HEK293 (cell line): ENCODE measurements at regions not wholly inside any gene's neighbourhood (a gene's known extent, or its start where the extent isn't known, plus 50 kb on each side); places are given as distances from the start of the nearest gene placed in this dataset.

Experiments used
- ZNF10 ChIP-seq: fragments of 450-650 bp; formaldehyde crosslinking; IDR thresholded peaks from 2 replicates; pipeline ENCODE4 v1.5.1; 2017; ENCODE audit warnings: missing biosample characterization, missing genetic modification characterization
- ZNF138 ChIP-seq: fragments of 450-650 bp; formaldehyde crosslinking; IDR thresholded peaks from 2 replicates; pipeline ENCODE4 v1.5.1; 2016; ENCODE audit warnings: missing biosample characterization, missing genetic modification characterization, borderline replicate concordance
- ZNF302 ChIP-seq: fragments of 450-650 bp; formaldehyde crosslinking; IDR thresholded peaks from 2 replicates; pipeline ENCODE4 v1.5.1; 2016; ENCODE audit warnings: missing biosample characterization, missing genetic modification characterization, low read depth
- ZNF335 ChIP-seq: fragments of 450-650 bp; formaldehyde crosslinking; conservative IDR thresholded peaks from 2 replicates; pipeline ENCODE4 v1.5.1; 2016; ENCODE audit warnings: missing biosample characterization, missing genetic modification characterization
- ZNF670 ChIP-seq: fragments of 450-650 bp; formaldehyde crosslinking; IDR thresholded peaks from 2 replicates; pipeline ENCODE4 v1.5.1; 2016; ENCODE audit warnings: missing biosample characterization, missing genetic modification characterization, low read depth
- ZNF747 ChIP-seq: fragments of 450-650 bp; formaldehyde crosslinking; IDR thresholded peaks from 2 replicates; pipeline ENCODE4 v1.5.1; 2016; ENCODE audit warnings: missing biosample characterization, missing genetic modification characterization
- TF ChIP-seq, protein P1 (sequence below): fragments of 450-650 bp; formaldehyde crosslinking; IDR thresholded peaks from 2 replicates; pipeline ENCODE4 v1.5.1; 2016; ENCODE audit warnings: missing biosample characterization, missing genetic modification characterization
- TF ChIP-seq, protein P2 (sequence below): fragments of 450-650 bp; formaldehyde crosslinking; IDR thresholded peaks from 2 replicates; pipeline ENCODE4 v1.5.1; 2017; ENCODE audit warnings: missing biosample characterization, missing genetic modification characterization

DNA sequence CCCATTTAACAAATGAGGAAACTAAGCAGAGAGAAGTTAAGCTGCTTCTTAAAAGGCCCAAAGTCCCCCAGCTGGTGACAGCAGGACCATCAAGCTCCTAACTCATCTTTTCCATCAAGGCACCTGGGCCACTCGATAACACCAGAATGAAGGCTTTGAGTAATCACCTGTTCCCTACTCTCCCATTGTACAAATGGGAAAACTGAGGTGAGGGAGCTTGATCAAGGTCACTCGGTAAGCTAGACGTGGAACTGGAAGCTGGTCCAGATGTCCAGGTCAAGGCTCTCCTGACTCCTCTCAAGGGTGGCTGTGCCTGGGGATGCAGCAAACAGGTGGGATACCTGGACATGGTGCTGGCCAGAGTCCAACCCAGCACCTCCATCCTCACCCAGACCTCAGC, 90.6 kb upstream of the SHB start:
- TF ChIP-seq, protein P1, sequence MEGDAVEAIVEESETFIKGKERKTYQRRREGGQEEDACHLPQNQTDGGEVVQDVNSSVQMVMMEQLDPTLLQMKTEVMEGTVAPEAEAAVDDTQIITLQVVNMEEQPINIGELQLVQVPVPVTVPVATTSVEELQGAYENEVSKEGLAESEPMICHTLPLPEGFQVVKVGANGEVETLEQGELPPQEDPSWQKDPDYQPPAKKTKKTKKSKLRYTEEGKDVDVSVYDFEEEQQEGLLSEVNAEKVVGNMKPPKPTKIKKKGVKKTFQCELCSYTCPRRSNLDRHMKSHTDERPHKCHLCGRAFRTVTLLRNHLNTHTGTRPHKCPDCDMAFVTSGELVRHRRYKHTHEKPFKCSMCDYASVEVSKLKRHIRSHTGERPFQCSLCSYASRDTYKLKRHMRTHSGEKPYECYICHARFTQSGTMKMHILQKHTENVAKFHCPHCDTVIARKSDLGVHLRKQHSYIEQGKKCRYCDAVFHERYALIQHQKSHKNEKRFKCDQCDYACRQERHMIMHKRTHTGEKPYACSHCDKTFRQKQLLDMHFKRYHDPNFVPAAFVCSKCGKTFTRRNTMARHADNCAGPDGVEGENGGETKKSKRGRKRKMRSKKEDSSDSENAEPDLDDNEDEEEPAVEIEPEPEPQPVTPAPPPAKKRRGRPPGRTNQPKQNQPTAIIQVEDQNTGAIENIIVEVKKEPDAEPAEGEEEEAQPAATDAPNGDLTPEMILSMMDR (tag by site-specific recombination) = no peak
- TF ChIP-seq, protein P2, sequence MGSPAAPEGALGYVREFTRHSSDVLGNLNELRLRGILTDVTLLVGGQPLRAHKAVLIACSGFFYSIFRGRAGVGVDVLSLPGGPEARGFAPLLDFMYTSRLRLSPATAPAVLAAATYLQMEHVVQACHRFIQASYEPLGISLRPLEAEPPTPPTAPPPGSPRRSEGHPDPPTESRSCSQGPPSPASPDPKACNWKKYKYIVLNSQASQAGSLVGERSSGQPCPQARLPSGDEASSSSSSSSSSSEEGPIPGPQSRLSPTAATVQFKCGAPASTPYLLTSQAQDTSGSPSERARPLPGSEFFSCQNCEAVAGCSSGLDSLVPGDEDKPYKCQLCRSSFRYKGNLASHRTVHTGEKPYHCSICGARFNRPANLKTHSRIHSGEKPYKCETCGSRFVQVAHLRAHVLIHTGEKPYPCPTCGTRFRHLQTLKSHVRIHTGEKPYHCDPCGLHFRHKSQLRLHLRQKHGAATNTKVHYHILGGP = no peak
- TF ChIP-seq ZNF10 = no peak
- TF ChIP-seq ZNF670 (tag by site-specific recombination) = no peak
- TF ChIP-seq ZNF138 = no peak
- no peak for TF ChIP-seq ZNF302 (tag by site-specific recombination)
- no peak for TF ChIP-seq ZNF747
- no peak for TF ChIP-seq ZNF335 (tag by site-specific recombination)
